Fibroblast of the aortic adventitia (primary cell): ENCODE measurements at regions not wholly inside any gene's neighbourhood (a gene's known extent, or its start where the extent isn't known, plus 50 kb on each side); places are given as distances from the start of the nearest gene placed in this dataset.

Experiments
- DNase-seq: peaks from one replicate; pipeline ENCODE4 v3.0.0-alpha.2; 2010; ENCODE audit warnings: low read depth
- H3K4me3 ChIP-seq: 2 replicates; pipeline ENCODE4 v1.5.1; 2011; ENCODE audit warnings: low read depth, mild to moderate bottlenecking, control low read depth, low read length, moderate library complexity
- TF ChIP-seq, protein P1 (sequence below): IDR thresholded peaks from 2 replicates; pipeline ENCODE4 v1.5.1; 2011; ENCODE audit warnings: mild to moderate bottlenecking, low read length, control low read depth, inconsistent platforms; ENCODE audit not compliant: insufficient read depth

- TF ChIP-seq, protein P1, sequence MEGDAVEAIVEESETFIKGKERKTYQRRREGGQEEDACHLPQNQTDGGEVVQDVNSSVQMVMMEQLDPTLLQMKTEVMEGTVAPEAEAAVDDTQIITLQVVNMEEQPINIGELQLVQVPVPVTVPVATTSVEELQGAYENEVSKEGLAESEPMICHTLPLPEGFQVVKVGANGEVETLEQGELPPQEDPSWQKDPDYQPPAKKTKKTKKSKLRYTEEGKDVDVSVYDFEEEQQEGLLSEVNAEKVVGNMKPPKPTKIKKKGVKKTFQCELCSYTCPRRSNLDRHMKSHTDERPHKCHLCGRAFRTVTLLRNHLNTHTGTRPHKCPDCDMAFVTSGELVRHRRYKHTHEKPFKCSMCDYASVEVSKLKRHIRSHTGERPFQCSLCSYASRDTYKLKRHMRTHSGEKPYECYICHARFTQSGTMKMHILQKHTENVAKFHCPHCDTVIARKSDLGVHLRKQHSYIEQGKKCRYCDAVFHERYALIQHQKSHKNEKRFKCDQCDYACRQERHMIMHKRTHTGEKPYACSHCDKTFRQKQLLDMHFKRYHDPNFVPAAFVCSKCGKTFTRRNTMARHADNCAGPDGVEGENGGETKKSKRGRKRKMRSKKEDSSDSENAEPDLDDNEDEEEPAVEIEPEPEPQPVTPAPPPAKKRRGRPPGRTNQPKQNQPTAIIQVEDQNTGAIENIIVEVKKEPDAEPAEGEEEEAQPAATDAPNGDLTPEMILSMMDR = no peak
- H3K4me3 ChIP-seq = no peak overlapping the region
- DNase-seq = peak; percentile 14
Measured at GRCh38 chr13:65470781-65471180, 1759.4 kb downstream of the PCDH9 start.

- no peak overlapping the region for H3K4me3 ChIP-seq
- DNase-seq = peak; percentile 59
- TF ChIP-seq, protein P1 = no peak
Measured at GRCh38 chr13:65468628-65469027, 1761.5 kb downstream of the PCDH9 start.

DNA sequence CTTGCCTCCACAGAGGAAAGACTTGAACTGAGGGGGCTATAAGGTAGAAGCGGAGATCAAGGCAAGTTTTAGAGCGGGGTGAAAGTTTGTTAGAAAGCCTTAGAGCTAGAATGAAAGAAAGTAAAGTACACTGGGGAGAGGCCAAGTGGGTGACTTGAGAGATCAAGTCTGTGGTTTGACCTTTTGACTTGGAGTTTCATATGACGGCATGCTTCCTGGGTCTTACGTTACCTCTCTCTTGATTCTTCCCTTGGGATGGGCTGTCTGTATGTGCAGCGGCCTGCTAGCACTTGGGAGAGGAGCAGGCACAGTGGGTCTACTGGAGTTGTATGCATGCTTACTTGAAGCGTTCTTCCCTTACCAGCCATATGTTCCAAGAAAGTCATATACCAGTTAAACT lies 1768.5 kb downstream of the PCDH9 start:
- no peak overlapping the region for H3K4me3 ChIP-seq
- DNase-seq = no peak
- TF ChIP-seq, protein P1 = no peak

GRCh38 chr13:65460136-65460535 lies 1770.0 kb downstream of the PCDH9 start:
- no peak overlapping the region for H3K4me3 ChIP-seq
- no peak for DNase-seq
- TF ChIP-seq, protein P1 = no peak

DNA sequence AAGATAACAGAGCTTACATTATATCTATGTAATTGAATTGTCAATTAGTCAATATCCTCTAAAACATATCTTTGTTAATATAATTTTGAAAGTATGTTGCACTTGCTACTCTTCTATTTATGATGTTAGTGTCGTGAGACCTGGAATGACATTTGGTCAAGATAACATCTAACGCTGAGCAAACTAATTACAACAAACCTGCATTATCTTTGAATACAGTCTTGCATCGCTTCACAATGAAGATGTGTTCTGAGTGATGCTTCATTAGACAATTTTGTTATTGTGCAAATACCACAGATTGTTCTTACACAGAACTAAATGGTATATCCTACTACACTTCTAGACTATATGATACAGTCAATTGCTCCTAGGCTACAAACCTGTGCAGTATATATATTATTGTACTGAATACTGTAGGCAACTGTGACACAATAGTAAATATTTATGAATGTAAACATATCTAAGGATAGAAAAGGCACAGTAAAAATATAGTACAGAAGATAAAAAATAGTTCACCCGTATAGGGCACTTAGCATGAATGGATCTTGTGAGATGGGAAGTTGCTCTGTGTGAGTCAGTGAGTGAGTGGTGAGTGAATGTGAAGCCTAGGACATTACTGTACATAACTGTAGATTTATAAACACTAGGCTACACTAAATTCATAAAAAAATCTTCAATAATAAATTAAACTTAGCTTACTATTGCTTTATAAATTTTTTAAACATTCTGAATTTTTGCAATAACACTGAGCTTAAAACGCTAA lies 1773.8 kb downstream of the PCDH9 start:
- DNase-seq = no peak

DNA sequence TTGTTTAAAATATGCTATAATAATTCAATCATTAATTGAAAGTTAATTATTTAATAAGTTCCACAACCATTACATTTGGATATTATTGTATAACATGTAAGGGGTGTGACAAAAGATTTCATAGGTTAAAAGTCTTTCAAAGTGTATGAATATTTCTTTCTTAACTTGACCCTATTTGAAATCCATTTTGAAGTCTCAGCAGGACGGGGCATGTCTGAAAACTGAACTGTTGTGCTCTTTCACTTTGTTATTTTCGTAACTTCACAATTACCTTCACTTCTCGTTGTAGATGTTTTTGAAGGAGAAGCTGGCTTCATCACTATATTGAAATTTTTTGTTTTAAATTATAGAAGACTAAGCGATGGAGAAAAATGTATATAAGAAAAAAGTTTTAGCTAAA lies 1775.7 kb downstream of the PCDH9 start:
- TF ChIP-seq, protein P1 = no peak
- DNase-seq = no peak
- H3K4me3 ChIP-seq = no peak overlapping the region

More for the DNA sequence above, 1773.8 kb downstream of the PCDH9 start:
- H3K4me3 ChIP-seq = no peak overlapping the region
- TF ChIP-seq, protein P1 = no peak

- no peak overlapping the region for H3K4me3 ChIP-seq
- DNase-seq = no peak
- TF ChIP-seq, protein P1 = no peak
Measured at GRCh38 chr13:65453982-65454381, 1776.2 kb downstream of the PCDH9 start.
